ENCODE measurements at regions not wholly inside any gene's neighbourhood (a gene's known extent, or its start where the extent isn't known, plus 50 kb on each side); places are given as distances from the start of the nearest gene placed in this dataset.

DNA sequence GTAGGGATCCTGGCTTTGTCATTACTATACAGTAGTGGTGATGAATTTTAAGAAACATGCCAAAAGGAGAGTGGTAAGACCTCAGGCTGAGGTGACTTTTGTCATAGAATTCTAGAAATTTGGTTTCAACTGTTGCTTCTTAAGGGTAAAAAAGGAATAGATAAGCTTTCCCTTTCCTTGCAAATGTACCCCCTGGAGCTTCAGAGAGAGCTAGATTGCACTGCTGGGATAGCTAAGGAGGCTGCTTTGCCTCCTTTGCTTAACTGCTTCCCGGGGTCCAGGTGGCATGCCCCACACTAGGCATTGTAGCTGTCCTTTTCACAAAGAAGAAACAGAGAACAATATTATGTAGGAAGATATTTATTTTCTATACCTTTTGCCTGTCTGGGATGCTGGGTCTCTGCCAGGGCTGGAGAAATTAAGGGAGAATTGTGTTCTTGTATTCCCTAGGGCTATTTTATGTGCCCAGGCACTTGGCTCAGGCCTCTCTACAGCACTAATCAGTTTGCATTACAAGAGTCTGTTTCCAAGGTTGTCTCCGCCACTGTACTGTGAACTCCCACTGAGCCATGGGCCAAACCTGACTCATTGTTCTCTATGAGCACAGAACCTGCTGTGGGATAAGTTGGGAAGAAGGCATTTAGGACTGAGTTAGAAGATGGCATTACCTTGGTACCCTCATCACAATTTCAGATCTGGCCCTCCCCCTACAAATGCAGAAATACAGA, 460.0 kb downstream of the PDCD6IP start:
- TF ChIP-seq, protein P1, sequence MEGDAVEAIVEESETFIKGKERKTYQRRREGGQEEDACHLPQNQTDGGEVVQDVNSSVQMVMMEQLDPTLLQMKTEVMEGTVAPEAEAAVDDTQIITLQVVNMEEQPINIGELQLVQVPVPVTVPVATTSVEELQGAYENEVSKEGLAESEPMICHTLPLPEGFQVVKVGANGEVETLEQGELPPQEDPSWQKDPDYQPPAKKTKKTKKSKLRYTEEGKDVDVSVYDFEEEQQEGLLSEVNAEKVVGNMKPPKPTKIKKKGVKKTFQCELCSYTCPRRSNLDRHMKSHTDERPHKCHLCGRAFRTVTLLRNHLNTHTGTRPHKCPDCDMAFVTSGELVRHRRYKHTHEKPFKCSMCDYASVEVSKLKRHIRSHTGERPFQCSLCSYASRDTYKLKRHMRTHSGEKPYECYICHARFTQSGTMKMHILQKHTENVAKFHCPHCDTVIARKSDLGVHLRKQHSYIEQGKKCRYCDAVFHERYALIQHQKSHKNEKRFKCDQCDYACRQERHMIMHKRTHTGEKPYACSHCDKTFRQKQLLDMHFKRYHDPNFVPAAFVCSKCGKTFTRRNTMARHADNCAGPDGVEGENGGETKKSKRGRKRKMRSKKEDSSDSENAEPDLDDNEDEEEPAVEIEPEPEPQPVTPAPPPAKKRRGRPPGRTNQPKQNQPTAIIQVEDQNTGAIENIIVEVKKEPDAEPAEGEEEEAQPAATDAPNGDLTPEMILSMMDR (IDR thresholded peaks at IDR 0.05), result no peak
- no peak for TF ChIP-seq EZH2 (IDR thresholded peaks at IDR 0.05; ENCODE audit: borderline replicate concordance, insufficient read depth, low read depth, low read length, poor library complexity, severe bottlenecking)
